Endothelial cell of umbilical vein (primary cell): ENCODE measurements at regions not wholly inside any gene's neighbourhood (a gene's known extent, or its start where the extent isn't known, plus 50 kb on each side); places are given as distances from the start of the nearest gene placed in this dataset.

ENCODE experiments used
- BruUV-seq: library from RNA; stranded (reverse); fragments of 400-500 nt; replicated peaks from 2 replicates; lab custom pipeline; 2021; lab: Mats Ljungman, UMichigan
- CTCF ChIA-PET: fragments of 300-600, 350-600 bp; sonication (Branson Sonifier 250); formaldehyde crosslinking; loops from one replicate; lab custom pipeline; 2021; ENCODE audit warnings: antibody characterized with exemption, inconsistent platforms; lab: Charles Lee
- POLR2A ChIA-PET: fragments of 300-600, 350-600 bp; sonication (Branson Sonifier 250); formaldehyde crosslinking; loops from one replicate; lab custom pipeline; 2021; ENCODE audit warnings: antibody characterized with exemption, inconsistent platforms; lab: Charles Lee
- DNase-seq: peaks from one replicate; pipeline ENCODE4 v3.0.0-alpha.2; 2011; ENCODE audit warnings: low read depth, low spot score
- FAIRE-seq: peaks from 2 replicates; lab custom pipeline; 2011; peaks lifted over from hg19 to GRCh38; lab: Jason Lieb, UNC
- H2AFZ ChIP-seq: 2 replicates; pipeline ENCODE4 v1.6.0; 2012; ENCODE audit warnings: low read depth, low read length, control low read depth, inconsistent platforms
- H3K27ac ChIP-seq: 2 replicates; pipeline ENCODE4 v1.5.1; 2011; ENCODE audit warnings: low read depth, mild to moderate bottlenecking, control low read depth, low read length, moderate library complexity; ENCODE audit not compliant: insufficient read depth
- H3K27me3 ChIP-seq, 2 experiments: 2 replicates each; pipeline versions ENCODE4 v1.6.0 to v1.6.1; 2011; ENCODE audit warnings: low read length in 2 of 2, mixed read lengths in 1 of 2; ENCODE audit not compliant: control insufficient read depth in 2 of 2, insufficient read depth in 2 of 2
- H3K36me3 ChIP-seq, 2 experiments: 2 replicates in 1 of 2; 3 replicates in 1 of 2; pipeline ENCODE4 v1.5.1; 2011; ENCODE audit warnings: low read length in 2 of 2, mild to moderate bottlenecking in 1 of 2, moderate library complexity in 1 of 2; ENCODE audit not compliant: control insufficient read depth in 2 of 2, insufficient read depth in 2 of 2; ENCODE audit errors: extremely low read depth in 1 of 2
- H3K4me1 ChIP-seq: 3 replicates; pipeline ENCODE4 v1.5.1; 2011; ENCODE audit warnings: mild to moderate bottlenecking, low read length; ENCODE audit not compliant: control insufficient read depth, insufficient read depth; ENCODE audit errors: extremely low read depth
- H3K4me2 ChIP-seq: 2 replicates; pipeline ENCODE4 v1.6.1; 2011; ENCODE audit warnings: low read length, control low read depth, mixed read lengths; ENCODE audit not compliant: insufficient read depth
- H3K4me3 ChIP-seq, 3 experiments: fragments of 200-600 bp in 1 of 3; sonication (generic), shearing (Covaris generic) in 1 of 3; replicated peaks in 1 of 3; 2 replicates each; pipeline ENCODE4 v1.5.1; 2011 to 2016; ENCODE audit warnings: control low read depth in 3 of 3, low read length in 3 of 3, mild to moderate bottlenecking in 2 of 3, inconsistent platforms in 1 of 3, low read depth in 1 of 3, moderate library complexity in 1 of 3; ENCODE audit not compliant: insufficient read depth in 1 of 3
- H3K79me2 ChIP-seq: 2 replicates; pipeline ENCODE4 v1.6.0; 2012; ENCODE audit warnings: low read length, inconsistent platforms; ENCODE audit not compliant: control insufficient read depth, insufficient read depth
- H3K9ac ChIP-seq: replicated peaks from 2 replicates; pipeline ENCODE3; 2011; ENCODE audit warnings: low read length, control low read depth; ENCODE audit not compliant: insufficient read depth; ENCODE audit errors: extremely low read depth
- H3K9me1 ChIP-seq: replicated peaks from 3 replicates; pipeline ENCODE4 v1.6.0; 2011; ENCODE audit warnings: mild to moderate bottlenecking, low read length; ENCODE audit not compliant: control insufficient read depth, insufficient read depth; ENCODE audit errors: extremely low read depth
- H3K9me3 ChIP-seq: replicated peaks from 2 replicates; pipeline ENCODE4 v1.5.1; 2012; ENCODE audit warnings: low read length, inconsistent platforms; ENCODE audit not compliant: control insufficient read depth, insufficient read depth
- H4K20me1 ChIP-seq: replicated peaks from 2 replicates; pipeline ENCODE3; 2011; ENCODE audit warnings: mild to moderate bottlenecking, low read length; ENCODE audit not compliant: control insufficient read depth, insufficient read depth; ENCODE audit errors: extremely low read depth
- CTCF ChIP-seq, 2 donors: IDR thresholded peaks; 1 replicate in 1 of 2; 2 replicates in 1 of 2; pipeline ENCODE4 v1.5.1; 2011; ENCODE audit warnings: low read length in 2 of 2, mild to moderate bottlenecking in 2 of 2, moderate library complexity in 2 of 2, control low read depth in 1 of 2, inconsistent platforms in 1 of 2, low read depth in 1 of 2; ENCODE audit not compliant: insufficient read depth in 1 of 2; ENCODE audit errors: extremely low read depth in 1 of 2
- EZH2 ChIP-seq: IDR thresholded peaks from 2 replicates; pipeline ENCODE4 v1.6.1; 2012; ENCODE audit warnings: borderline replicate concordance, low read depth, mild to moderate bottlenecking, moderate library complexity, low read length, inconsistent platforms; ENCODE audit not compliant: severe bottlenecking
- FOS ChIP-seq: IDR thresholded peaks from 2 replicates; pipeline ENCODE4 v1.6.1; 2011; ENCODE audit warnings: mild to moderate bottlenecking, low read length, moderate library complexity, borderline replicate concordance; ENCODE audit not compliant: insufficient read depth
- GATA2 ChIP-seq: IDR thresholded peaks from 2 replicates; pipeline ENCODE4 v1.7.0; 2011; ENCODE audit warnings: low read depth, mild to moderate bottlenecking, moderate library complexity, mixed read lengths, low read length; ENCODE audit not compliant: insufficient read length, insufficient read depth
- JUN ChIP-seq: IDR thresholded peaks from 2 replicates; pipeline ENCODE4 v1.6.1; 2011; ENCODE audit warnings: borderline replicate concordance, low read depth; ENCODE audit not compliant: insufficient read length, insufficient read depth
- MAX ChIP-seq: IDR thresholded peaks from 2 replicates; pipeline ENCODE4 v1.6.1; 2011; ENCODE audit not compliant: insufficient read depth, insufficient read length
- MYC ChIP-seq: IDR thresholded peaks from one replicate; pipeline ENCODE4 v1.6.1; 2011; ENCODE audit warnings: mild to moderate bottlenecking, low read depth, low read length
- POLR2A ChIP-seq: IDR thresholded peaks from 2 replicates; pipeline ENCODE4 v1.6.1; 2012; ENCODE audit warnings: low read depth, mild to moderate bottlenecking, control low read depth, low read length
- POLR2AphosphoS5 ChIP-seq: IDR thresholded peaks from 2 replicates; pipeline ENCODE4 v1.6.1; 2012; ENCODE audit warnings: low read depth, mild to moderate bottlenecking, control low read depth, low read length, moderate library complexity; ENCODE audit not compliant: insufficient read depth
- dilution Hi-C: fragments of 300-500 bp; cut with MboI; formaldehyde crosslinking; loops from one replicate; pipeline ENCODE4 v1.15.0; 2019; ENCODE audit warnings: low sequenced_read_pairs; ENCODE audit not compliant: extremely low pct_ligation_motif_present
- intact Hi-C: fragments of 100-400 bp; cut with micrococcal nuclease; formaldehyde crosslinking; loops from one replicate; pipeline ENCODE4 v1.10.0; 2022

- DNase-seq, result no peak
- H3K36me3 ChIP-seq, result no peaks in the 10 kb centered on the region
- TF ChIP-seq GATA2 (no peak), EZH2 (no peak), JUN (no peak)
- no peak overlapping the region for H3K4me3 ChIP-seq
- H3K9me3 ChIP-seq, result no peaks in the 10 kb centered on the region
- ChIA-PET CTCF (no interaction called here), POLR2A (no interaction called here)
- intact Hi-C loops, result no loop called here
- BruUV-seq, result no TSS peak
- H2AFZ ChIP-seq, result no peak overlapping the region
- no peaks in the 10 kb centered on the region for H3K4me1 ChIP-seq
- H3K9me1 ChIP-seq, result no peaks in the 10 kb centered on the region
- no peaks in the 10 kb centered on the region for H4K20me1 ChIP-seq
- dilution Hi-C loops, result no loop called here
- H3K27ac ChIP-seq, result no peak overlapping the region
- H3K4me2 ChIP-seq, result no peak overlapping the region
- no peak for FAIRE-seq
- no peaks in the 10 kb centered on the region for H3K27me3 ChIP-seq
- no peaks in the 10 kb centered on the region for H3K79me2 ChIP-seq
- no peak overlapping the region for H3K9ac ChIP-seq
These were observed 131.2 kb downstream of the ASB1 start for GRCh38 chr2:238557936-238558335.

GRCh38 chr2:238558456-238559099 is 131.9 kb downstream of the ASB1 start:
- H3K4me3 ChIP-seq, result no peak overlapping the region
- CTCF ChIA-PET, result no interaction called here
- no peaks in the 10 kb centered on the region for H3K36me3 ChIP-seq
- no peak for TF ChIP-seq JUN
- TF ChIP-seq EZH2, result no peak
- TF ChIP-seq POLR2AphosphoS5, result no peak
- no peak for TF ChIP-seq CTCF (IDR thresholded peaks at IDR 0.05; ENCODE audit: extremely low read depth in 1 of 2, insufficient read depth in 1 of 2, low read depth in 1 of 2, low read length in 2 of 2)
- TF ChIP-seq GATA2, result no peak
- no peak for TF ChIP-seq POLR2A
- no peak for TF ChIP-seq MYC
- TF ChIP-seq FOS, result no peak
- TF ChIP-seq MAX, result no peak
- H3K79me2 ChIP-seq, result no peaks in the 10 kb centered on the region
- POLR2A ChIA-PET, result no interaction called here
- H3K4me1 ChIP-seq, result no peaks in the 10 kb centered on the region
- FAIRE-seq (no peak), DNase-seq (no peak)
- no peaks in the 10 kb centered on the region for H3K27me3 ChIP-seq
- dilution Hi-C loops (no loop called here), intact Hi-C loops (no loop called here)
- H3K4me2 ChIP-seq, result no peak overlapping the region
- no TSS peak for BruUV-seq
- no peak overlapping the region for H2AFZ ChIP-seq
- H3K27ac ChIP-seq, result no peak overlapping the region
- H4K20me1 ChIP-seq, result no peaks in the 10 kb centered on the region
- no peaks in the 10 kb centered on the region for H3K9me1 ChIP-seq
- H3K9ac ChIP-seq, result no peak overlapping the region
- no peaks in the 10 kb centered on the region for H3K9me3 ChIP-seq
